T-cell (primary cell): ENCODE measurements at regions not wholly inside any gene's neighbourhood (a gene's known extent, or its start where the extent isn't known, plus 50 kb on each side); places are given as distances from the start of the nearest gene placed in this dataset.

Source experiments
- ATAC-seq, 4 experiments: fragments of 200-7000 bp in 3 of 4; fragments of 150-1000 bp in 1 of 4; cut with Tn5 transposase; replicated peaks in 1 of 4; 1 replicate in 3 of 4; 2 replicates in 1 of 4; pipeline ENCODE4 v1.10.0; 2021; ENCODE audit warnings: moderate library complexity in 3 of 4, mild to moderate bottlenecking in 2 of 4, moderate number of reproducible peaks in 1 of 4
- CTCF ChIA-PET, 2 donors: fragments of 300-600 bp; sonication (Branson Sonifier 250); formaldehyde crosslinking; loops; one replicate each; lab custom pipeline; 2022; ENCODE audit warnings: antibody characterized with exemption in 2 of 2; lab: Charles Lee
- POLR2A ChIA-PET, 2 donors: fragments of 300-600 bp; sonication (Branson Sonifier 250); formaldehyde crosslinking; loops; one replicate each; lab custom pipeline; 2022; ENCODE audit warnings: antibody characterized with exemption in 2 of 2; lab: Charles Lee
- DNase-seq, 35 experiments: peaks; one replicate each; pipeline versions ENCODE4 v3.0.0 to v3.0.0-alpha.2; 2013 to 2023
- H3K27ac ChIP-seq: one replicate; pipeline ENCODE4 v1.5.1; 2013; ENCODE audit warnings: low read length
- H3K27me3 ChIP-seq, 2 experiments: replicated peaks in 1 of 2; 1 replicate in 1 of 2; 2 replicates in 1 of 2; pipeline versions ENCODE4 v1.6.1 to v1.7.0; 2013; ENCODE audit warnings: low read length in 1 of 2, mixed read lengths in 1 of 2; ENCODE audit not compliant: control insufficient read depth in 2 of 2, insufficient read depth in 2 of 2; ENCODE audit errors: extremely low read depth in 1 of 2
- H3K36me3 ChIP-seq, 2 donors: 1 replicate in 1 of 2; 2 replicates in 1 of 2; pipeline versions ENCODE4 v1.6.1 to v1.7.0; 2013; ENCODE audit warnings: low read length in 1 of 2; ENCODE audit not compliant: control insufficient read depth in 2 of 2, insufficient read depth in 1 of 2; ENCODE audit errors: extremely low read depth in 1 of 2
- H3K4me1 ChIP-seq, 2 experiments: 1 replicate in 1 of 2; 2 replicates in 1 of 2; pipeline versions ENCODE4 v1.6.1 to v1.7.0; 2013; ENCODE audit warnings: low read length in 2 of 2, mixed read lengths in 1 of 2; ENCODE audit not compliant: insufficient read depth in 2 of 2, control insufficient read depth in 1 of 2; ENCODE audit errors: extremely low read depth in 1 of 2
- H3K4me3 ChIP-seq, 2 donors: 1 replicate in 1 of 2; 2 replicates in 1 of 2; pipeline versions ENCODE4 v1.5.1 to v1.7.0; 2013; ENCODE audit warnings: mild to moderate bottlenecking in 2 of 2, low read length in 1 of 2, moderate library complexity in 1 of 2; ENCODE audit not compliant: control insufficient read depth in 1 of 2; ENCODE audit errors: extremely low read depth in 1 of 2
- H3K9me3 ChIP-seq: 2 replicates; pipeline ENCODE4 v1.7.0; 2013
- H3K27ac Mint-ChIP-seq, 2 donors: one replicate each; pipeline ENCODE4 v1.8.0; 2020 to 2021; ENCODE audit warnings: mild to moderate bottlenecking in 2 of 2, mixed read lengths in 2 of 2
- H3K27me3 Mint-ChIP-seq, 2 donors: one replicate each; pipeline ENCODE4 v1.8.0; 2021 to 2022; ENCODE audit warnings: mixed read lengths in 2 of 2
- H3K36me3 Mint-ChIP-seq: one replicate; pipeline ENCODE4 v1.8.0; 2021; ENCODE audit warnings: mixed read lengths
- H3K4me1 Mint-ChIP-seq, 3 donors: one replicate each; pipeline ENCODE4 v1.8.0; 2020 to 2022; ENCODE audit warnings: mixed read lengths in 3 of 3, mild to moderate bottlenecking in 1 of 3
- H3K4me3 Mint-ChIP-seq, 3 donors: one replicate each; pipeline ENCODE4 v1.8.0; 2020 to 2022; ENCODE audit warnings: mild to moderate bottlenecking in 3 of 3, mixed read lengths in 3 of 3, moderate library complexity in 3 of 3
- H3K9me3 Mint-ChIP-seq, 3 donors: one replicate each; pipeline ENCODE4 v1.8.0; 2020 to 2022; ENCODE audit warnings: mixed read lengths in 3 of 3
- WGBS: methylation state at CpG from one replicate; pipeline ENCODE4 v1.1.5; 2013; ENCODE audit warnings: missing lambda C conversion rate; ENCODE audit not compliant: insufficient coverage; 5-methylcytosine and 5-hydroxymethylcytosine counted together

DNA sequence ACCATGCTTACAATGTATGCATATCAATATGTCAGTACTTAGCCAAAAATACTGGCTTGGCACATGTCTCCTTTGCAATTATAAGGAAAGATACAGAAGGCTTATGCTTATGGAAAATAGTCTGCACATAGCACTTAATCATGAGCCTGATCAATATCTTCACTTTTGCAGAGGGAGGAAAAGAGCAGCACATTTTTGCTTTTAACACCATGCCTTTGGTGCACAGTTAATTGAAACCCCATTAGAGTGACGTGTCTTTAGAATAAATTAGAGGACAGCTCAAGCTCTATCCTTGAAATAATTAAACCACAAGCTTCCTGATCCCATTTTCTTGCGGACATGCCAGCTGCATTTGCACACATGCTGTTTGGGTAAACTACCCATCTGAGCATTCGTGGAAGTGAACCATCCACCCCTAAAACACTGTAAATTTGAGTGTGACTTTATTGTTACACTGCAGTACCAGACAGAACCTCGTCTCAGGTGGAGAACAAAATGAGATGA lies 839.9 kb upstream of the MGAT4C start:
- no peak overlapping the region for H3K4me3 Mint-ChIP-seq
- no peak overlapping the region for H3K4me3 ChIP-seq
- no peaks in the 10 kb centered on the region for H3K9me3 ChIP-seq
- H3K9me3 Mint-ChIP-seq, result peaks cover 4 to 8% (median 6%) of the 10 kb centered on the region in 3 donors
- 58% methylated on average over 2 of the region's 4 CpGs for WGBS
- POLR2A ChIA-PET, result interaction anchor here in 1 of 2 donors (0.8 kb wide), 1 partner anchor 428 kb away, joined by 4 read pairs; no protein-coding TSS in a partner anchor
- H3K36me3 Mint-ChIP-seq, result no peaks in the 10 kb centered on the region
- H3K36me3 ChIP-seq, result no peaks in the 10 kb centered on the region
- H3K27ac Mint-ChIP-seq, result no peak overlapping the region
- H3K27me3 ChIP-seq, result no peaks in the 10 kb centered on the region
- H3K27me3 Mint-ChIP-seq, result no peaks in the 10 kb centered on the region
- H3K27ac ChIP-seq, result no peak overlapping the region
- ATAC-seq (no peak), DNase-seq (no peak)
- CTCF ChIA-PET, result no interaction called here
- no peaks in the 10 kb centered on the region for H3K4me1 Mint-ChIP-seq
- H3K4me1 ChIP-seq, result no peaks in the 10 kb centered on the region

DNA sequence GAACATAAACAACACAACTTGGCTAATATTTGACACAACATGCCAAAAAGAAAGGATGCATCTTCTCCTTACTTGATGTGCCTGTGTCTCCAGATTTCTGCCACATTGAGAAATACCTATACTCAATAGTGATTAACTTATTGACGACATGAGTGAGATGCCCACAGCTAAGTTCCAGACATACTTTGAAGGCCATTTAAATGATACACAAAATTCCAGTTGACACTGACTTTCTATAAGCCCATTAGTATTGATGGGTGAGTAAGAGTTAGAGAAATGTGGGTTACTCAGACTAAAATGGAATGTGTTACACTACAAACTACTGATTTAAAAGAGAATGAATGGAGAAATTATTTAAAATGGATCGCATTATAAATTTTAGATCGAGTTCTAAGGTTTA lies 838.2 kb upstream of the MGAT4C start:
- no peaks in the 10 kb centered on the region for H3K36me3 ChIP-seq
- ChIA-PET CTCF (no interaction called here), POLR2A (no interaction called here)
- Mint-ChIP-seq H3K4me1 (no peaks in the 10 kb centered on the region), H3K4me3 (no peak overlapping the region), H3K9me3 (peaks cover 3 to 6% (median 4%) of the 10 kb centered on the region in 3 donors), H3K27me3 (no peaks in the 10 kb centered on the region), H3K27ac (no peak overlapping the region), H3K36me3 (no peaks in the 10 kb centered on the region)
- no peak overlapping the region for H3K27ac ChIP-seq
- no peak for DNase-seq
- no peak overlapping the region for H3K4me3 ChIP-seq
- no peak for ATAC-seq
- no CpG with 5 or more reads among the region's 3 CpGs for whole genome bisulfite sequencing
- no peaks in the 10 kb centered on the region for H3K9me3 ChIP-seq
- H3K4me1 ChIP-seq, result no peaks in the 10 kb centered on the region
- no peaks in the 10 kb centered on the region for H3K27me3 ChIP-seq

DNA sequence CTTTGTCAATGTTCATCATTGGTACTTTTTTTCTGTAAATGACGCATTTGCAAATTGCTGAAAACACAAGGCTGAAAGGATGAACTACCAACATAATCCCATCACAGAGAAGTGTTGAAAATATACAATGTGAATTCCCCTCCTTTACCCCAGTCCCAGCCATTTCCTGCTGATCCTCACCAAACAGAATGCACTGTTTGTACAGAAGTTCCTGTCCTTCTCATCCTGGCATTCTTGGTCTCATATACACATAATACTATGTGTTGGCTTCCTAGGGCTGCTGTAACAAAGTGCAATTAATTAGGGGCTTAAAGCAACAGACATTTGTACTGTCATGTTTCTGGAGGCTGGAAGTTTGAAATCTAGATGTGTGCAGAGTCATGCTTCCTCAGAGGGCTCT lies 836.2 kb upstream of the MGAT4C start:
- no peak overlapping the region for H3K27ac Mint-ChIP-seq
- H3K36me3 ChIP-seq, result no peaks in the 10 kb centered on the region
- no peaks in the 10 kb centered on the region for H3K36me3 Mint-ChIP-seq
- no peaks in the 10 kb centered on the region for H3K4me1 ChIP-seq
- no CpG with 5 or more reads among the region's 1 CpG for WGBS
- no peak overlapping the region for H3K27ac ChIP-seq
- peaks cover 2 to 9% (median 3%) of the 10 kb centered on the region in 3 donors for H3K9me3 Mint-ChIP-seq
- H3K27me3 Mint-ChIP-seq, result no peaks in the 10 kb centered on the region
- ATAC-seq, result no peak
- ChIA-PET POLR2A (no interaction called here), CTCF (no interaction called here)
- H3K4me1 Mint-ChIP-seq, result no peaks in the 10 kb centered on the region
- no peak overlapping the region for H3K4me3 ChIP-seq
- no peaks in the 10 kb centered on the region for H3K9me3 ChIP-seq
- H3K27me3 ChIP-seq, result no peaks in the 10 kb centered on the region
- DNase-seq, result no peak
- H3K4me3 Mint-ChIP-seq, result no peak overlapping the region

DNA sequence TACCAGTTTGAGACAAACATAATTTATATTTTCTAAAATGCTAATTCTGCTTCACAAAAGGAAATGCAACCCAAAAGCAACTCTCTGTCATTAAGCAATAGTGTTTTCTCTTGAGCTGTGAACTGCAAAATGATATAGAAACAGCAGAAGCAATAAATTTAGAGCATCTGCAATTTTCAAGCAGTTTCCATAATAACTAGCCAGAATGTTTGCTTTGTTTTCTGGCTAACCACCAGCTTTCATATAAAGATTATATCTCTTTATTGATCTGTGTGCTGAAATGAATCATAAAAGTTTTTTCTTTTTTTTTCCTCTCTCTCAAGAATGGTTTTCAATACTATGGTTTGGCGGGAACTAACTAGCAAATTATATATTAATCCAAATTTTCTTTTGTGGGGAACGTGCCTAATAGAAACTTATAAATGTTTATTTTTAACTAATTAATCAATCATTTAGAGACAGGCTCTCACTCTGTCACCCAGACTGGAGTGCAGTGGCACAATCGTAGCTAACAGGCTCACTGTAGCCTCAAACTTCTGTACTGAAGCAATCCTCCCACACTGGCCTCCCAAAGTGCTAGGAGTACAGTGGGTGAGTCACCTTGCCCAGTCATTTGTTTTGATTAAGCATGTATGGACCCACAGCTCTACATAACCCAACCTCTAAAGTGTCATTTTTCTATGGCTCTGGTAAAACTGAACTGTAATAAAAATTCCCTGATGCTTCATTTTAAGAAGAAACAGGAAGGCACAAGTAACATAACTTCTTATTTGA lies 830.1 kb upstream of the MGAT4C start:
- H3K36me3 Mint-ChIP-seq, result no peaks in the 10 kb centered on the region
- H3K27me3 Mint-ChIP-seq, result no peaks in the 10 kb centered on the region
- POLR2A ChIA-PET, result no interaction called here
- no peak overlapping the region for H3K4me3 ChIP-seq
- peaks cover 0 to 7% (median 0%) of the 10 kb centered on the region in 3 donors for H3K9me3 Mint-ChIP-seq
- no peaks in the 10 kb centered on the region for H3K4me1 ChIP-seq
- H3K27me3 ChIP-seq, result no peaks in the 10 kb centered on the region
- ATAC-seq (no peak), DNase-seq (no peak)
- H3K36me3 ChIP-seq, result no peaks in the 10 kb centered on the region
- no peak overlapping the region for H3K27ac Mint-ChIP-seq
- no peaks in the 10 kb centered on the region for H3K4me1 Mint-ChIP-seq
- no peaks in the 10 kb centered on the region for H3K9me3 ChIP-seq
- WGBS, result no CpG with 5 or more reads among the region's 3 CpGs
- CTCF ChIA-PET, result no interaction called here
- H3K27ac ChIP-seq, result no peak overlapping the region
- H3K4me3 Mint-ChIP-seq, result no peak overlapping the region

DNA sequence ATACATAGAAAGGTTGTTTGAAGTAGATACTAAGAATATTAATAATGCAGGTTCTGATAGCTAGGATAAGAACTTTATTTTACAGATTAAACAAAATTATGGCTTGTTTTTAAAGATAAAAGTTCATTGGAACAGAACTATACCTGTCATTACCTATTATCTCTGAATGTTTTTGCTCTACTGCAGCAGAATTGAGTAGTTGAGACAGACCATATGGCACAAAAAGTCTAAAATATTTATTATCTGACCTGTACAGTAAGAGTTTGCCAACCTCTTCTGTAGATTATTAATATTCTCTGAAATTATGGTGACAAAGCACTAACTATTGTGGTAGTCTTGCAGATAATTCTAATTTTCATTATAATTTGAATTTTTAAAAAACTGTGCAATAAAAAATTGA lies 829.1 kb upstream of the MGAT4C start:
- ChIA-PET CTCF (no interaction called here), POLR2A (no interaction called here)
- H3K36me3 ChIP-seq, result no peaks in the 10 kb centered on the region
- Mint-ChIP-seq H3K4me3 (no peak overlapping the region), H3K36me3 (no peaks in the 10 kb centered on the region), H3K9me3 (peaks cover 0 to 7% (median 3%) of the 10 kb centered on the region in 3 donors), H3K27ac (no peak overlapping the region), H3K4me1 (no peaks in the 10 kb centered on the region), H3K27me3 (no peaks in the 10 kb centered on the region)
- DNase-seq, result no peak
- H3K27ac ChIP-seq, result no peak overlapping the region
- no peaks in the 10 kb centered on the region for H3K9me3 ChIP-seq
- H3K4me3 ChIP-seq, result no peak overlapping the region
- H3K27me3 ChIP-seq, result no peaks in the 10 kb centered on the region
- no peaks in the 10 kb centered on the region for H3K4me1 ChIP-seq
- no peak for ATAC-seq

DNA sequence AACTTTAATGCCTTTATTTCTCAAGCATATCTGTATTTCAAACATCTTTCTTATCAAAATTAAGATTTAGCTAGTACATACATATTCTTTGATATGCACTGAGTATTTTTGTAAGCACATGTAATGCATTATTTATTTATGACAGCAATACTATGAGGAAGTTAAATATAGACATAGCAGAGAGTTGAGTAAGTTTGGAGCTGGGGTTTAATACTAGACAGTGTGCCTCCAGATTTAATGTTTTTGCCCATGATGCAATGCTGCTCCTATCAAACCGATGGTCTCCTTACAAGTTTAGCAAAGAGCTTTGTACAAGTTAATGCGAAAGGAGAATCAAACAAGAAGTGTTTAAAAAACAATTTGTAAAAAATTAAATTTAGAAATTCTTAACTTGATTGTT lies 826.6 kb upstream of the MGAT4C start:
- Histone ChIP-seq H3K27me3 (no peaks in the 10 kb centered on the region), H3K27ac (no peak overlapping the region), H3K36me3 (no peaks in the 10 kb centered on the region), H3K4me3 (no peak overlapping the region), H3K9me3 (no peaks in the 10 kb centered on the region), H3K4me1 (no peaks in the 10 kb centered on the region)
- peaks cover 0 to 6% (median 4%) of the 10 kb centered on the region in 3 donors for H3K9me3 Mint-ChIP-seq
- H3K36me3 Mint-ChIP-seq, result no peaks in the 10 kb centered on the region
- DNase-seq, result no peak
- WGBS, result no CpG with 5 or more reads among the region's 2 CpGs
- H3K27ac Mint-ChIP-seq, result no peak overlapping the region
- no peaks in the 10 kb centered on the region for H3K4me1 Mint-ChIP-seq
- no peaks in the 10 kb centered on the region for H3K27me3 Mint-ChIP-seq
- no peak overlapping the region for H3K4me3 Mint-ChIP-seq
- ChIA-PET CTCF (no interaction called here), POLR2A (no interaction called here)
- ATAC-seq, result no peak
